H9 (cell line): ENCODE measurements at regions not wholly inside any gene's neighbourhood (a gene's known extent, or its start where the extent isn't known, plus 50 kb on each side); places are given as distances from the start of the nearest gene placed in this dataset.

Experiments
- DNase-seq: peaks from one replicate; pipeline ENCODE4 v3.0.0-alpha.2; 2017
- H2AFZ ChIP-seq: one replicate; pipeline ENCODE4 v1.6.1; 2013; ENCODE audit warnings: mild to moderate bottlenecking, low read length, control low read depth, moderate library complexity
- H2AK5ac ChIP-seq: 2 replicates; pipeline ENCODE4 v1.6.1; 2013; ENCODE audit warnings: low read length, control low read depth, mixed read lengths; ENCODE audit not compliant: insufficient read length
- H2BK120ac ChIP-seq: one replicate; pipeline ENCODE4 v1.6.1; 2013; ENCODE audit warnings: low read depth, mild to moderate bottlenecking, low read length, control low read depth, inconsistent platforms; ENCODE audit not compliant: poor library complexity, severe bottlenecking
- H2BK12ac ChIP-seq: 2 replicates; pipeline ENCODE4 v1.6.1; 2013; ENCODE audit warnings: low read length, control low read depth, mixed read lengths, low read depth; ENCODE audit not compliant: insufficient read length
- H2BK15ac ChIP-seq: 2 replicates; pipeline ENCODE4 v1.6.1; 2013; ENCODE audit warnings: low read depth, low read length, control low read depth
- H2BK20ac ChIP-seq: one replicate; pipeline ENCODE4 v1.6.1; 2013; ENCODE audit warnings: low read depth, mild to moderate bottlenecking, low read length, control low read depth, inconsistent platforms; ENCODE audit not compliant: poor library complexity, severe bottlenecking
- H2BK5ac ChIP-seq: 2 replicates; pipeline ENCODE4 v1.6.1; 2013; ENCODE audit warnings: low read length, control low read depth, mixed read lengths; ENCODE audit not compliant: insufficient read length
- H3K14ac ChIP-seq: 2 replicates; pipeline ENCODE4 v1.6.1; 2013; ENCODE audit warnings: low read length, control low read depth; ENCODE audit not compliant: insufficient read depth
- H3K18ac ChIP-seq: 2 replicates; pipeline ENCODE4 v1.6.1; 2013; ENCODE audit warnings: low read depth, mild to moderate bottlenecking, mixed read lengths, low read length, control low read depth; ENCODE audit not compliant: insufficient read length
- H3K23ac ChIP-seq: 2 replicates; pipeline ENCODE4 v1.6.1; 2013; ENCODE audit warnings: low read length, control low read depth, mixed read lengths, low read depth; ENCODE audit not compliant: insufficient read length
- H3K23me2 ChIP-seq: 2 replicates; pipeline ENCODE4 v1.6.1; 2013; ENCODE audit warnings: low read depth, mild to moderate bottlenecking, mixed read lengths, low read length, control low read depth; ENCODE audit not compliant: insufficient read length, poor library complexity, severe bottlenecking
- H3K27ac ChIP-seq: 2 replicates; pipeline ENCODE4 v1.5.1; 2013; ENCODE audit warnings: low read length, control low read depth, mixed read lengths, low read depth; ENCODE audit not compliant: insufficient read length
- H3K27me3 ChIP-seq: 2 replicates; pipeline ENCODE4 v1.6.1; 2013; ENCODE audit warnings: low read length, control low read depth, inconsistent platforms; ENCODE audit not compliant: insufficient read depth
- H3K4ac ChIP-seq: 2 replicates; pipeline ENCODE4 v1.6.1; 2013; ENCODE audit warnings: low read depth, mild to moderate bottlenecking, control low read depth, inconsistent platforms, low read length, moderate library complexity
- H3K4me1 ChIP-seq: 2 replicates; pipeline ENCODE4 v1.6.1; 2013; ENCODE audit warnings: low read length, control low read depth, inconsistent platforms; ENCODE audit not compliant: insufficient read depth
- H3K4me2 ChIP-seq: 2 replicates; pipeline ENCODE4 v1.6.1; 2013; ENCODE audit warnings: low read length, control low read depth, mixed read lengths; ENCODE audit not compliant: insufficient read length, insufficient read depth
- H3K56ac ChIP-seq: 2 replicates; pipeline ENCODE4 v1.6.1; 2013; ENCODE audit warnings: low read depth, mild to moderate bottlenecking, mixed read lengths, low read length, control low read depth; ENCODE audit not compliant: insufficient read length
- H3K79me1 ChIP-seq: 2 replicates; pipeline ENCODE4 v1.6.1; 2013; ENCODE audit warnings: low read depth, mild to moderate bottlenecking, moderate library complexity, low read length, control low read depth, inconsistent platforms; ENCODE audit not compliant: insufficient read depth, poor library complexity, severe bottlenecking
- H3K79me2 ChIP-seq: 2 replicates; pipeline ENCODE4 v1.6.1; 2013; ENCODE audit warnings: low read length, control low read depth, inconsistent platforms; ENCODE audit not compliant: insufficient read depth
- H3K9ac ChIP-seq: 2 replicates; pipeline ENCODE4 v1.6.1; 2013; ENCODE audit warnings: low read length, control low read depth, mixed read lengths; ENCODE audit not compliant: insufficient read length; ENCODE audit errors: extremely low read depth
- H3K9me3 ChIP-seq: one replicate; pipeline ENCODE4 v1.6.1; 2013; ENCODE audit warnings: low read depth, low read length, inconsistent platforms; ENCODE audit not compliant: control insufficient read depth
- H3T11ph ChIP-seq: one replicate; pipeline ENCODE4 v1.6.1; 2013; ENCODE audit warnings: mild to moderate bottlenecking, low read length, control low read depth, inconsistent platforms
- H4K20me1 ChIP-seq: one replicate; pipeline ENCODE4 v1.6.1; 2013; ENCODE audit not compliant: control insufficient read depth, insufficient read length, insufficient read depth
- H4K5ac ChIP-seq: 2 replicates; pipeline ENCODE4 v1.6.1; 2013; ENCODE audit warnings: low read depth, mild to moderate bottlenecking, mixed read lengths, low read length, control low read depth; ENCODE audit not compliant: insufficient read length
- H4K8ac ChIP-seq: replicated peaks from 2 replicates; pipeline ENCODE4 v1.6.1; 2013; ENCODE audit warnings: low read length, control low read depth, mixed read lengths, low read depth; ENCODE audit not compliant: insufficient read length
- H4K91ac ChIP-seq: 2 replicates; pipeline ENCODE4 v1.6.1; 2013; ENCODE audit warnings: low read depth, mild to moderate bottlenecking, moderate library complexity, mixed read lengths, low read length, control low read depth; ENCODE audit not compliant: insufficient read length
- H3K27ac Mint-ChIP-seq, 3 experiments: 2 replicates in 2 of 3; 3 replicates in 1 of 3; pipeline ENCODE4 v1.8.0; 2020 to 2021; ENCODE audit warnings: mixed read lengths in 3 of 3, mild to moderate bottlenecking in 1 of 3, moderate library complexity in 1 of 3
- H3K27me3 Mint-ChIP-seq: 2 replicates; pipeline ENCODE4 v1.8.0; 2021; ENCODE audit warnings: low read depth, mild to moderate bottlenecking, moderate library complexity, mixed read lengths
- H3K36me3 Mint-ChIP-seq, 3 experiments: 2 replicates in 2 of 3; 3 replicates in 1 of 3; pipeline ENCODE4 v1.8.0; 2020 to 2021; ENCODE audit warnings: low read depth in 3 of 3, mixed read lengths in 3 of 3; ENCODE audit not compliant: insufficient read depth in 1 of 3
- H3K4me1 Mint-ChIP-seq, 2 experiments: 2 replicates each; pipeline ENCODE4 v1.8.0; 2020; ENCODE audit warnings: mixed read lengths in 2 of 2
- H3K4me3 Mint-ChIP-seq, 2 experiments: 2 replicates in 1 of 2; 3 replicates in 1 of 2; pipeline ENCODE4 v1.8.0; 2020 to 2021; ENCODE audit warnings: mild to moderate bottlenecking in 2 of 2, mixed read lengths in 2 of 2, moderate library complexity in 1 of 2
- H3K9me3 Mint-ChIP-seq, 2 experiments: 2 replicates in 1 of 2; 3 replicates in 1 of 2; pipeline ENCODE4 v1.8.0; 2020; ENCODE audit warnings: mild to moderate bottlenecking in 2 of 2, mixed read lengths in 2 of 2, moderate library complexity in 1 of 2
- WGBS: extraction: QIAGEN DNeasy Blood & Tissue Kit; methylation state at CpG from one replicate; pipeline ENCODE4 v1.1.7; 2013; ENCODE audit warnings: missing lambda C conversion rate, low lambda C conversion rate, mixed read lengths; ENCODE audit not compliant: insufficient read length; ENCODE audit errors: extremely low coverage; 5-methylcytosine and 5-hydroxymethylcytosine counted together
- TF ChIP-seq, protein P1 (sequence below): fragments of 200-600 bp; sonication (generic); conservative IDR thresholded peaks from 3 replicates; pipeline ENCODE4 v1.8.0; 2021; ENCODE audit warnings: antibody characterized with exemption, mild to moderate bottlenecking

DNA sequence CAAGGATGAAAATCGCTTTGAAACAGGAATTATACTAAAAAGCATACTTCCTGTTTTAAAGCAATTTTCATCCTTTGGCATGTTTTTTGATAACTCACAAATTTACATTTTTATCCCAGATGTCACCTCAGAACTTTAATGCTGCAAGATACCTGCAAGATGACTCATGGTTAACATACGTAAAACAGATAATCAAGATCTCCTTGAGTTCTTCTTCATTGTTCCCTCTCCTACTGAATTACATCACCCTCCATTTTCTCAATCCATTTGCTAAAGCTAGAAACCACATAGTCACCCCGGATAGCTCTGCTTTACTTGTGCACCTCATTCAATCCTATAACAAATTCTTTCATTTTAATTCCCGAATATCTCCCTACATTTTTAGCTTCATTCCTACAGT, 1114.2 kb downstream of the PLA2G4A start:
- Mint-ChIP-seq H3K27me3 (no peaks in the 10 kb centered on the region), H3K27ac (no peak overlapping the region; a peak in 1 of 7 replicates), H3K36me3 (peaks cover 10 to 27% (median 11%) of the 10 kb centered on the region in 3 experiments), H3K4me3 (no peak overlapping the region), H3K4me1 (peaks cover 5% of the 10 kb centered on the region in 2 experiments), H3K9me3 (peaks cover 18 to 24% of the 10 kb centered on the region in 2 experiments)
- Histone ChIP-seq H3K14ac (no peak overlapping the region), H3K4ac (no peak overlapping the region), H3K23me2 (no peaks in the 10 kb centered on the region), H3K9ac (no peak overlapping the region), H2BK120ac (no peak overlapping the region), H2BK12ac (no peak overlapping the region), H4K5ac (no peak overlapping the region), H2AK5ac (no peak overlapping the region), H3K4me2 (no peak overlapping the region), H3K56ac (no peak overlapping the region), H3K23ac (no peak overlapping the region), H4K20me1 (no peaks in the 10 kb centered on the region), H3K27ac (no peak overlapping the region), H2BK5ac (no peak overlapping the region), H2BK20ac (no peak overlapping the region), H3K9me3 (no peaks in the 10 kb centered on the region), H4K8ac (no peak overlapping the region), H2AFZ (no peak overlapping the region), H3K27me3 (no peaks in the 10 kb centered on the region), H2BK15ac (no peak overlapping the region), H3T11ph (no peak overlapping the region), H3K18ac (no peak overlapping the region), H3K79me1 (no peaks in the 10 kb centered on the region), H3K4me1 (no peaks in the 10 kb centered on the region; the same call in 1 of the 2 replicates), H4K91ac (no peak overlapping the region), H3K79me2 (no peaks in the 10 kb centered on the region)
- 97% methylated on average over 2 of the region's 4 CpGs for WGBS
- no peak for DNase-seq
- TF ChIP-seq, protein P1, sequence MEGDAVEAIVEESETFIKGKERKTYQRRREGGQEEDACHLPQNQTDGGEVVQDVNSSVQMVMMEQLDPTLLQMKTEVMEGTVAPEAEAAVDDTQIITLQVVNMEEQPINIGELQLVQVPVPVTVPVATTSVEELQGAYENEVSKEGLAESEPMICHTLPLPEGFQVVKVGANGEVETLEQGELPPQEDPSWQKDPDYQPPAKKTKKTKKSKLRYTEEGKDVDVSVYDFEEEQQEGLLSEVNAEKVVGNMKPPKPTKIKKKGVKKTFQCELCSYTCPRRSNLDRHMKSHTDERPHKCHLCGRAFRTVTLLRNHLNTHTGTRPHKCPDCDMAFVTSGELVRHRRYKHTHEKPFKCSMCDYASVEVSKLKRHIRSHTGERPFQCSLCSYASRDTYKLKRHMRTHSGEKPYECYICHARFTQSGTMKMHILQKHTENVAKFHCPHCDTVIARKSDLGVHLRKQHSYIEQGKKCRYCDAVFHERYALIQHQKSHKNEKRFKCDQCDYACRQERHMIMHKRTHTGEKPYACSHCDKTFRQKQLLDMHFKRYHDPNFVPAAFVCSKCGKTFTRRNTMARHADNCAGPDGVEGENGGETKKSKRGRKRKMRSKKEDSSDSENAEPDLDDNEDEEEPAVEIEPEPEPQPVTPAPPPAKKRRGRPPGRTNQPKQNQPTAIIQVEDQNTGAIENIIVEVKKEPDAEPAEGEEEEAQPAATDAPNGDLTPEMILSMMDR: no peak
